Left renal cortex interstitium (tissue), 4 donors: ENCODE measurements at regions not wholly inside any gene's neighbourhood (a gene's known extent, or its start where the extent isn't known, plus 50 kb on each side); places are given as distances from the start of the nearest gene placed in this dataset.

ENCODE experiments used
- DNase-seq, 4 donors: peaks; one replicate each; pipeline ENCODE4 v3.0.0-alpha.2; 2013; ENCODE audit warnings: low read depth in 4 of 4, low spot score in 2 of 4, missing footprints in 1 of 4

DNA sequence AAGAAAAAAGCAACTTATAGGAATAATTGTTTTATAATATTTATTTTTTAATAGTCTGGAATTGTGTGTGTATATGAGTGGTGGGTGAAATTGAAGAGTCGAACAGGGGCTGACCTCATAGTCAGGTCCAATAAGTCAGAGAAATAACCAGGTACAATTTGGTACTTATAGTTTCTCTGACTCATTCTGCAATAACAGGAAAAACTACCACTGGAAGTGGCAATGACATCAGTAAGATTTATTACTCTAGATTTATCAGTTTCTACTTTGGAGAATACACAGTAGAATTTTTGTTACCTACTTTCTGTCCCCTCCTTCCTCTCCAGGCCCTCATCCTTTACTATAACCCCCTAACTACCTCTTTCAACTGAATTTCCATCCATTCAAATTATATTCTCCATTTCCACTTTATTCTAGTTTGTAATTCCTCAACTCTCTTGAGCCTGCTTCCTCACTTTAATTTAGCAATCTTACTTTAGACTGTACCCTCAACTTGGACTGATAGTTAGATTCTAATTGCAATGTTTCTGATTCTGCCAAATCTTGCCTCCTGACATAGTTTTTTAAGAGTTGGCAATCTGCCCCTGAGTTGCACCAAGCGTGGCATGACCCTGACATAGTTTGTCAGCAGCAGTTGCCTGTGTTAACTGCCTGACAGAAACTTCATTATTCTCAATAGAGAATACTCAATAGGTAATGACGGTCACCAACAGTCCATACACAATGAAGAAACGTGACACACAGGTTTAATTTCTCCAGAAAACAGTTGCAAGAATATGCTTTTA, 475.3 kb upstream of the RIOK2 start:
- no peak for DNase-seq

DNA sequence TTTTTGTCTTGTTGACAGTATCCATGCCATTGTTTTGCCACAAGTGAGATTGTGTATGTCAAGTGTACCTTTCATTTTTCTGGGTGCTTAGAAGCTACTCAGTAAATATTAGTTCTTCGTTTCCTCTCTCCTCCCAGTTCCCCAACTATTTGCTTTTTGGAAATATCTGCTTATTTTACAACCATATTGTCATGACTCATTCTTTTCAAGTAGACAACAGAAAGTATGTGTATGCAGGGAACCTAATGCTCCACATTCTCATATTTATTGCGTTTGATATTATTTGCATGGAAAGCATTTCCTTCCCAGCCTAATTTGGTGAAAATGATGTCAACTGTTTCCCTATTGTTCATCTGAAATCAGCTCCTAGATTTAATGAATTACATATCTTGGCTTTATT, 483.7 kb upstream of the RIOK2 start:
- DNase-seq: no peak

DNA sequence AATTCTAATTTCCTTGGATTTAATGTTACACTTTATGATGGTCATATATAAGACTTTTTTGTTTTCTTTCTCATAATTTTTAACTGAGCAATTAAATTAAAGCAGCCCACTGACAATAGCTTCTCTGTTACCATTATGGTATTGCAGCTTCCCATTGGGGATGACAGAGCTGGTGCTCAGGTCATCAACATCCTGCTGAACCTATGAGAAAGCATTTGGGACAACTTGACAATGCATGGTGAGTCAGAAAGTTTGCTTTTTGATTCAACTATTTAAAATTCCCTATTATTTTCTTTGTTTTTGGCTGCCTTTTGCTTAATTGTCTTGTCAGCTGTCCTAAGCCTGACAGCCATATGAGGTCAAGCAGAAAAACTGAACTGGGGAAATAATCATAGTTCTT, 487.4 kb upstream of the RIOK2 start:
- no peak for DNase-seq

DNA sequence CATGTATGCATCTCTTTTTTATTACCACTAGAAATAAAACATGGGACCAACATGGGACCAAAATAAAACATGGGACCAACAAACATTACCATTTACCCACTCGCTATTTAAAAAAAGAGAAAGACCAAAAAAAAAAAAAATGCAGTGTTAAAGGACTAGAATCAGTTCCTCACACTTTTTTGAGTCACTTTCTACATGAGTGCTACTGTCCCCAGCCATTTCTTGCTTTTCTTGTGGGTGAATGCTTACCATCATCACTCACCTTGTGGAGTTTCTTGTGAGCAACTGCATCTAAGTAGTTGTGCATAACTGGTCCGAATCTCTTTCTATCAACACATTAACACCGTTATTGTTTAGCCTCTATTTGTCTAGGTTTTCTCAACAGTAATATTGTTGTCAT, 493.6 kb upstream of the RIOK2 start:
- DNase-seq: no peak

DNA sequence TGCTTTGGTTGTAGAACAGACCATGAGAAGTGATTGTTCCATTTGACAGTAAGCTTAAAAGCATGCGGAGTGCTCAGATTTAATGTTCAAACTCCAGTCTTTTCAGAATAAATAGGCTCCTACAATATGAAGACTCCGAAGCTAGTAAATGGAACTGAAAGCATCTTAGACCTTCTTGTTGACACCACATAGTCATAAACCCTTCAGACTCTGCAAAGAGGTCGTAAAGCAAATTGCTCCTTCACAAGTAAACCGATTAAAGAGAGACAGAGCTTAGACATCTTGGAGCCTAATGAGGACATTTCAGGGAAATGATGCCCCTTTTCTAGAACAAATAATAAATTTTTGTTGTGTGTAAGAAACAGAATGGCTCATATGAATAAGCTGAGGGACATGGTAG, 511.0 kb upstream of the RIOK2 start:
- no peak for DNase-seq

DNA sequence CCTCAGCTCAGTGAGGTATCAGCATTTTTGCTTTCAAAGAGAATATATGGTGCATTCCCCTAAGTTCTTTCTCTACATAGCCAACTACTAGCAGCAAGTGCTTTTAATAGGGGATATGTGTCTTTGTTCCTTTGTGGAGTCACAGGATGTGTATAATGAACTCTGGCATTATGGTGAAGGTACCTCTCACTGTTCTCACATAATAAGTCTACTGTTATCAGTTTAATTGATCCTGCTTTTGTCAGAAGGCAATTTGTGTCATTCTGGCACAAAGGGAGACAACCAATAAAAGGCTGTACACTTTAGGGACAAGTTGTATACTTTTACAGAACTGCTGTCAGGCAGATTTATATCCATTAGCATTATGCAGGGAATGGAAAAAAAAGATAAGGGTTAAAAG, 531.4 kb upstream of the RIOK2 start:
- DNase-seq: no peak

DNA sequence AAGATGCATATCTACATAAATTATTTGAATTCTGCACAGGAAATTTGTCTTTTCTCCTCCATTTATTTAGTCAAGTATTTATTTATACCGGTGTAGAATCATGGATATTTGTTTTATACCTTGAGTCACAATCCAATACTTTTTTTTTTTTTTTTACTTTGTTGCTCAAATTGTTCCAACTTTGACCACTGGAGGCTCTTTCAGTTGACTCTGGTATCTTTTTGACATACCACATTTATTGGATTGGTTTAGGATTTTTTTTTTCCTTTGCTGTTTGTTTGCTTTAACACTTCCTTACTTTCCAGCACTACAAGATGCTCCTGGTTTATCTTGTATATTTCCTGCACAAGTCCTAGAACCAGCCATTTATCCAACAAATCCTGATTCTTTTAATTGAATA, 543.1 kb upstream of the RIOK2 start:
- no peak for DNase-seq

DNA sequence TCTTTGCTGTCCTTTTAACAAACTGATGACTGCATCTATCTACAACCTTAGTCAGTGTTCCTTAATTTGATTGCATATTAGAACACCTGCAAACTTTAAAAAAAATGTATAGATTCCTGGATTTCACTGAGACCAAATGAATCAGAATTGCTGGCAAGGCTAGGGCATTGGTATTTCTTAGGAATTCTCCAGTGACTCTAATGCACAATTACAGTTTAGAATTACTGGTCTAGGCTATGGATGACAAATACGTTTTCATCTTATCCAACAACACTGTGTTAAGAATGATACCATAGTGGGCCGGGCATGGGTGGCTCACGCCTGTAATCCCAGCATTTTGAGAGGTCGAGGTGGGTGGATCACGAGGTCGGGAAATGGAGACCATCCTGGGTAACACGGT, 545.9 kb upstream of the RIOK2 start:
- no peak for DNase-seq

DNA sequence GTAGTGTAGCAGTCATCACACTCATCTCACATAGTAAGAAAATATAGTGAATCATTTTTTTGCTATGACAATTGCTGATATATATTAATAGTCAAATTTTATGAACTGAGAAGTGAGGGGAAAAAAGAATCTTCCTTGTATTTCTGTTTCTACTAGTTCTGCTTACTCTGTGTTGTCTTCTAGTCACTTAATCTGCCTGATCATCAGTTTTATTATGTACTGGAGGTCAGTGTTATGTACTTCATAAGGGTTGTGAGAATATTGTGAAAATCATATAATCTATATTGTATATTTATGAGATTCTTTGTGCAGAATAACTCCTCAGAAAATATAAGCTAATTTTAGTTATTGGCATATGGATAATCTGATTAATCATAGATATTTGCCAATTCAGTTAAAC, 546.9 kb upstream of the RIOK2 start:
- DNase-seq: no peak

DNA sequence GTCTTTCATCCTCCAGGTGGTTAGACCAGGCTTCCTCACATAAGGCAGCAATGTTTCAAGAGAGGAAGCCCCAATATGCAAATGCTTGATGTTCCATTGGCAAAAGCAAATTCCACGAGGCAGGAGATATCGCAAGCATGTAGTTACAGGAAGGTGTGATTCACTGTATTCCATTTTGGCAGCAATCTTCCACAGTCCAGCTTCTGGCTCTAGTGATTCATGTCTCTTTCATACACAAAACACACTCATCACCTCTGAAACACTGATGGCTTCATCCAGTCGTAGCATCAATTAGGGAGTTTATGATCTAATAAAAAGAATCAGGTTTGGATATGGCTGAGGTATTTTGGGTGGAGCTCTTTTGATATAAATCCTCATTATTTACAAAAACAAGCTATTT, 552.2 kb upstream of the RIOK2 start:
- no peak for DNase-seq

DNA sequence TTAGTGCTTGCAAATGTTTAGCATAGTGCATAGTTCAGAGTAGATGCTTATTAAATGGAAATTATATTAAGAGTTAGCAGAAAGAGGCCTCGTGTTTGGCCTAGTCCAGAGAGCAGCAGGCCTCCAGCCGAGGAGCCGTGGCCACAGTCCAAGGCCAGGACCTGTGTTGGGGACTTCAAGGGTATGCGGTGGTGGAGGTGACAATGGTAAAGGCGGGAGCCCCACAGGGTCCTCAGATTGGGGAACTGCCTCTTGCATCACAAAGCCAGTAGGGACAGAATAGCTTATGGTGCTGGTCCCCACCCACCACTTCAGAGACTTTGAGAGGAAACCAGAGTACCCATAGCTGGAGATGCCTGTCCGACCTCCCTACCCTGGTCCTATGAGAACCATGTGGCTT, 554.6 kb upstream of the RIOK2 start:
- no peak for DNase-seq

DNA sequence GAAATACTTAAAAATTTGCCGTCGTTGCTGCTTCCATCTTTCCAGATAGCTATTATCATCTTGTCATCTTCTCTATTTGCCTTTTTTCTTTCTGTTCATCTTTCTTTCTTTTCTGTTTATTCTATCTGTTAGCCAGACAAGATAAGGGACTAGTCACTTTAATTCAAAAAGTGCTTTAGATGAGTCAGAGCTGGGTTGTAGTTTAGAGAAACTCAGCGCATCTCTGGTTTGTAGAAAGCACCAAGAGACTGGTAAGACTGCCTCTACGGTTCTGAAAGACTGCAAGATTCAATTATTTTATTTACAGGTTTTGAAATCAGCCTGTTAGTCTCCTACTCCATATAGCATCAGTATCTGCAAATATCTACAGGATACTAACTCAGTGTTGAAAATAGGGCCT, 562.8 kb upstream of the RIOK2 start:
- DNase-seq: no peak

DNA sequence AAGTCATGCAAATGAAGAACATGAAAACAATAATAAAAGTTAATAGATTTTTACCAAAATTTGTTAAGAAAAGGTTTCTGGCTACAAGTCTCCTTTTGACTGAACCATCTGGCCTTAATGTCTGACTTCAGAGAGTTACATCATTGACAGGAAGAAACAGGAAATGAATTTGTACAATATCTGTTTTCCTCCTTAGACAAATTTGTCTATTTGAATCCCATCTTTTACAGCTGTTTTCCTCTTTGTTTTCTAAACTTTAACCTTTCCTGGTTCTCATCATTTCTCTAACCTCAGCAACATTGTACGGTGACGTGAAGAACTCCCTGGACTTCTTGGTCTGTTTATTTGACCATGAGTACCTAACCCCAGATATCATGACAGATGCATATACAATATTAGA, 567.5 kb upstream of the RIOK2 start:
- no peak for DNase-seq

DNA sequence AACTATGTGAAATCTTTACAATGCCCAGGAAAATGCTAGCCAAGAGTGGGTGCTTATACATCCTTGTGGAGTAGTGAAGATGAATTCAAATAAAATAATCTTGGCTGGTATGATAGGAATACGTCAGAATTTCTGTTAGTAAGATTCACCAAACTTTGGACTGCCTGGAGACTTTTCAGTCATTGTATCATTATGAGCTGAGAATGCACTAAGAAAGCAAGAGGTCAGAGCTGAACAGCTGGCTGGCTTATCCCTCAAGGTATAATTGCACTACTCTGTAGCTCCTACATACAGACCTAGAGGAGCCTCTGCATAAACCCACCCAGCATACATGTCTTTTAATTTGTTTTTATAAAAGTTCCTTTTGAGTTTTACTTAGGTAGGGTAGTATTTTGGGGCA, 568.5 kb upstream of the RIOK2 start:
- DNase-seq: no peak

DNA sequence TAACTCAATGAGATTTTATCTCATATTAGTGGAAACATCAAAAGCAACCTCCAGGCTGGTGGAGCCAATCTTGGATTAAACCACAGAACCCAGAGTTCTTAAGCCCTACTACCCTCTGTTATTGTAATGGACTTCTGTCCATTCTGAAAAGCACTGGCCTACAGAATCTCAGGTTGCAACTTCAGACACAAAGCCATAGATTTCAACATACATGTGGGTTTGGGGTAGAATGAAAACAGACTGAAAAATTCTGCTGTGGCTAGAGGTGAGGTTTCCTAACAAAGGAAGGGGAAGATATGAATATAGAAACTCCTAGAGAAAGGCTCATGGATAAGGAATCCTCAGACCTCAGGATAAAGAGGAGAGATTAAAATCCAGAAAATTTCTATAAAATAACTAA, 569.8 kb upstream of the RIOK2 start:
- DNase-seq: no peak

DNA sequence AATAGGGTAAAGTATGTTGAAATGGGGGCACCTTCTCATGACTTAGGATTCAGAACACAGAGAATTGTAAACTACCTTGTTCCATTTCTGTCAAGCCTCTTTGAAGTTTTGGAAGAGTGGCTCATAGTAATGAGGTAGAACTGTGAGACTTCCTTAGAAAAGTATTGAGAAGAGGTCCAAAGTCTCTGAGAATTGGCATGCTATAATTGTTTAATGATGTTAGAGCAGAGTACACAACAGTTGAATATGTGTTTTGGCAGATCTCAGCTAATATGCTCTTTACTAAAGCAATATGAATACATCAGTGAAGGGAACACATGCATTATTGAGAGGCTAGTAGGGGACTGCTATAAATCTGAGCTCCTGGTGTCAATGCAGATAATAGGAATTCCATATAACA, 579.4 kb upstream of the RIOK2 start:
- no peak for DNase-seq

DNA sequence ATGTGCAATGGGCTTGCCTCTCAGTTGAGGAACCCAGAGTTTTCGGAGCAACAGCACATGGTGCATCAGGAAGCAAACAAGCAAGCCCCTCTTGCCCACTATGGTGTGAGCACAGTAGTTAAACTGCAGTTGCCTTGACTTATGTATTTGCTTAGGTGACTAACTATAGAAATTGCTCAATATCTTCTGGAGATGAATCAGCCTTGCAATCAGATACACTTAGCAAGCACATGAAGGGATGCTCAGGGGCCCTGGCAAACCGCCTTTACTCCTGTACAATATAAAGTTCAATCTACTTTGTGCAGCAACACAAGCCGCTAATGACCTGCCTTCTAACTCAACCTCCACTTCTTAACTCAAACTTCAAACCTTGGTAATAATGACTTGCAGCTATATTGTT, 581.7 kb upstream of the RIOK2 start:
- no peak for DNase-seq

DNA sequence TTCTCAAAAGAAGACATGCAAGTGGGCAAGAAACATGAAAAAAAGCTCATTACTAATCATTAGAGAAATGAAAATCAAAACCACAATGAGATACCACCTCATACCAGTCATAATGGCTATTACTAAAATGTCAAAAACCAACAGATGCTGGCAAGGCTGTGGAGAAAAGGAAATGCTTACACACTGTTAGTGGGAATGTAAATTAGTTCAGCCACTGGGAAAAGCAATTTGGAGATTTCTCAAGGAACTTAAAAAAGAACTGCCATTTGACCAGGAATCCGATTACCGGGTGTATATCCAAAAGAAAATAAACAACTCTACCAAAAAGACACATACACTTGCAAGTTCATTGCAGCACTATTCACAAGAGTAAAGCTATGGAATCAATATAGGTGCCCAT, 595.4 kb upstream of the RIOK2 start:
- DNase-seq: no peak

DNA sequence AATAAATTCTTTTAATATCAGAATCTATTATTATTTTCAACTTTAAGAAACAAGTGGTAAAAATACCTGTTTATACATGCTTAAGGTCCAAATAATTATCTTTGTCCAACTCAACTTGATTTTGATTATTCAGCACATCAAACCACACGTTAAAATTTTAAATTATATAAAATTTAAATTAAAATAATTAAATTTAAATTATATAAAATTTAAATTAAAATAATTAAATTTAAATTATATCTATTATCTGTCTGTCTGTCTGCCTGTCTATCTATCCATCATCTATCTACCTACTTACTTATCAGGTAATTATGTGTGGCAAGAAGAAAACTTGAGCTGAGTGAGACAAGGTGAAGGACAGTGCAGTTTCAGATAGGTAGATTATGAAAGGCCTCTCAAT, 605.3 kb upstream of the RIOK2 start:
- DNase-seq: no peak

DNA sequence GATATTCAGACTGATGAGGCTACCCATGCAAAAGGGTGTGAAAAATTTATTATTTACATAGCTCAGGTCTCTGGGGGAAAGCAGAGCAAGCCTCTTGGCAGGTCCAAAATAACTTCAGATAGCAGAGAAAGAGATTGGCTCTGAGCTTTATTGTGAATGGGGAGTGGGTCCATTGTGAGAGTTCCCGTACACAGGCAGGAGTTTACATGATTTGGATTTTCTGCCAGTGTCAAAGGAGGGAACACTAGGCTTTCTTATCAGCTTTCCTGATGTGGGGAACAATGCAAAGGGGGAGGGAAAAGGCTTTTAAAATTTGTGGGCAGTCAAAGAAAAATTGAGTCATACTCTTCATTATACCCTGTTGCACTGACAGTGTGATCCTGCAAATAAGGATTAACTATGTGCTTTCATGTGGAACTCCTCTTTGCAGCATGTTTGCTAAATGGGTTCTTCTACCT, 615.0 kb upstream of the RIOK2 start:
- no peak for DNase-seq

DNA sequence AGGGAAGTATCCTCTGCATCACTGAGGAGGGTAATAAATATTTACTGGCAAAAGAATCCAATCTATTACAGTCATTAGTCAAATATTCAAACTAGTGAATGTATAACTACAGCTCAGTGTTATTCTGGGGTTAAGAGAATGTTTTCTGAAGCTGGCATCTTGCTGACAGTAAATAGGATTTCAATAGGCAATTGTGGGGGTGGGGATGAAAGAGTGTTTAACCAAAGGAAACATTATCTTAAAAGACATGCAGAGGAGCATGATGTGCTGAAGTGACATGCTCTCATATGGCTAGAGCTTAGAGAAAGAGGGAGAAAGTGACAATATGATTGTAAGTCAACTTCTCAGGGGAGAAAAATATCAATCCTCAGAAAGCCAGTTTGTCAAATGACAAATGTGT, 618.4 kb upstream of the RIOK2 start:
- DNase-seq: no peak

DNA sequence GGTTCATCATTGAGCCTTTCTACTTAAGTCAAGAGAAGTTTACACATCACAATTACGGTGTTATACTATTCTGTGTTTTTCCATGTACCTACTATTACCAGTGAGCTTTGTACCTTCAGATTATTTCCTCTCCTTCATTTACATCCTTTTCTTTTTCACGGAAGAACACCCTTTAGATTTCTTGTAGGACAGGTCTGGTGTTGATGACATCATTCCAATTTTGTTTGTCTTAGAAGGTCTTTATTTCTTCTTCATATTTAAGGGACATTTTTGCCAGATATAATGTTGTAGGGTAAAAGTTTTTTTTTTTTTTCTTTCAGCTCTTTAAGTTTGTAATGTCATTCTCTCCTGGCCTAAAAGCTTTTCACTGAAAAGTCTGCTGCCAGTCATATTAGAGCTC, 637.1 kb upstream of the RIOK2 start:
- no peak for DNase-seq

DNA sequence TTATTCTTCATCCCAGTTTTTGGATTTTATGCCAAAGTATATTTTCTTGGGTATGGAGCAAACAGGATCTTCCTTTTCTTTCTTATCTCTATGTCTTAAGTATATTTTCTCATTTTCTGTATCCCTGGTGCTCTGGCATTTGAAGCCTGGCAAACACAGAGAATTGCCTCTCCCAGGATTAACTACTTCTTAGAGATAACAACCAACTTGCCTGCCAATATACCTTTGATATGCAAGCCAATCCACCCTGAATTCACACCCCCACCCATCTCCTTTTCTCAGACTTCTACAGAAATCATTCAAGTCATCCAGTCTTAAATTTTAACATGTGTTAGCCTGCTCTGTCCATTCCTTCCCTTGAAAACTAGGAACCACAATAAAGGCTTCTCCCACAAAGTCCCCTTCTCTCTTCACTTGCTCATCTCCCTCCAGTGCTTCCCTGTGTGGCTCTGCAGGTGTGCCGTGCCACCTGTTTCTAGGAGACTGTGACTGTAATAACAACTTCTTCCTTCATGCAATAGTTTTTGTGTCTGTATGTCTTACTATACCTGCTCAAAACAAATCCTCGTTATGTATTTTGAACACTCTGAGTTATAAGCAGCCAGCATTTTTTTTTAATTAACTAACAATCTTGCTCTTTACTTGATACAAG, 649.7 kb upstream of the RIOK2 start:
- no peak for DNase-seq
